SK-N-SH (cell line): ENCODE measurements at regions not wholly inside any gene's neighbourhood (a gene's known extent, or its start where the extent isn't known, plus 50 kb on each side); places are given as distances from the start of the nearest gene placed in this dataset.

ENCODE experiments used
- CHD2 ChIP-seq: fragments of 150-350 bp; IDR thresholded peaks from 2 replicates; pipeline ENCODE4 v1.6.1; 2018; ENCODE audit warnings: low read length; ENCODE audit not compliant: partially characterized antibody
- FOSL2 ChIP-seq: IDR thresholded peaks from 2 replicates; pipeline ENCODE4 v1.4.0; 2012; ENCODE audit warnings: low read depth, mild to moderate bottlenecking, moderate library complexity, borderline replicate concordance
- FOXJ3 ChIP-seq: sonication (generic); formaldehyde crosslinking; IDR thresholded peaks from 2 replicates; pipeline ENCODE4 v1.5.1; 2020; ENCODE audit warnings: mild to moderate bottlenecking, missing genetic modification reagents
- GATA2 ChIP-seq: sonication (generic); formaldehyde crosslinking; IDR thresholded peaks from 2 replicates; pipeline ENCODE4 v1.5.0; 2020; ENCODE audit warnings: mild to moderate bottlenecking, missing genetic modification reagents
- MXI1 ChIP-seq: IDR thresholded peaks from 2 replicates; pipeline ENCODE4 v1.6.1; 2012; ENCODE audit warnings: mild to moderate bottlenecking, low read depth, low read length, improper control_type of control experiment
- NRF1 ChIP-seq: IDR thresholded peaks from 2 replicates; pipeline ENCODE4 v1.6.1; 2012; ENCODE audit warnings: low read depth, mild to moderate bottlenecking, low read length
- POLR2AphosphoS5 ChIP-seq: IDR thresholded peaks from 2 replicates; pipeline ENCODE4 v1.6.1; 2012; ENCODE audit warnings: low read depth, low read length
- RXRA ChIP-seq: IDR thresholded peaks from 2 replicates; pipeline ENCODE4 v1.4.0; 2012; ENCODE audit warnings: low read depth, mild to moderate bottlenecking, borderline replicate concordance
- YY1 ChIP-seq: IDR thresholded peaks from 2 replicates; pipeline ENCODE4 v1.4.0; 2012; ENCODE audit warnings: low read depth, mild to moderate bottlenecking
- TF ChIP-seq, protein P1 (sequence below): fragments of 200-600 bp; sonication (generic); IDR thresholded peaks from 2 replicates; pipeline ENCODE4 v1.6.1; 2017; ENCODE audit warnings: antibody characterized with exemption, mild to moderate bottlenecking, moderate library complexity
- TF ChIP-seq, protein P2 (sequence below): IDR thresholded peaks from 2 replicates; pipeline ENCODE4 v1.4.0; 2012; ENCODE audit warnings: low read depth, borderline replicate concordance
- TF ChIP-seq, protein P3 (sequence below): IDR thresholded peaks from 2 replicates; pipeline ENCODE4 v1.4.0; 2012; ENCODE audit warnings: low read depth
- TF ChIP-seq, protein P4 (sequence below): fragments of 150-350 bp; IDR thresholded peaks from 2 replicates; pipeline ENCODE4 v1.6.1; 2016; ENCODE audit warnings: mild to moderate bottlenecking, low read depth, low read length
- TF ChIP-seq, protein P5 (sequence below): IDR thresholded peaks from 2 replicates; pipeline ENCODE4 v1.6.1; 2012; ENCODE audit warnings: mild to moderate bottlenecking, low read depth, low read length, moderate library complexity

DNA sequence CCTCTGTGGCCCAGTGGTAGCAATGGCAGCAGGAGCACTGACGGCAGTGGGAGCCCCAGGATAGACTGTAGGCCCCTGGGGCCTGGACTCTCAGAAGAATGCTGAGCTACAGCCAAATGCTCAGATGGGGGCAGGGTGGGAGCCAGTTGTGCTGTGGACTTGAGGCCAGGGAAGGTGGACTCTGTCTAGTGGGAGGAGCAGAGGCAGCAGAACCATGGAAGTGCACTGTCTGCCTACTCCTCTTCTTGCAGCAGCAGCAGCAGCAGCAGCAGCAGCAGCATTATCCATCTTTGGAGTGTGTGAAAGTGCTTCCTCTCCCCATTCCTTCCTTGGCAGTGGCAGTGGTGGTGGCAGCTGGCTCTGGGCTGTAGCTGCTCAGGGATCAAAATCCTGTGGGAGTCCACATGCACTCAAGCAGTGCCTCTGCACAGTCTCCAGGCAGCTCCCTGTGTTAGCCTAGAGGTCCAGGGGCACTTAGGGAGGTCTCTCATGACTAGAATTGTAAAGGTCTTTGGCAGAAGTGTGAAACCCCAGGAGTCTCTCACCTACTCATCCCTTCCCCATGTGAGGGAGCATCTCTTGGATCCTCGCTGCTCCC, 917.9 kb upstream of the B3GALT2 start:
- TF ChIP-seq NRF1 = no peak
- TF ChIP-seq, protein P1, sequence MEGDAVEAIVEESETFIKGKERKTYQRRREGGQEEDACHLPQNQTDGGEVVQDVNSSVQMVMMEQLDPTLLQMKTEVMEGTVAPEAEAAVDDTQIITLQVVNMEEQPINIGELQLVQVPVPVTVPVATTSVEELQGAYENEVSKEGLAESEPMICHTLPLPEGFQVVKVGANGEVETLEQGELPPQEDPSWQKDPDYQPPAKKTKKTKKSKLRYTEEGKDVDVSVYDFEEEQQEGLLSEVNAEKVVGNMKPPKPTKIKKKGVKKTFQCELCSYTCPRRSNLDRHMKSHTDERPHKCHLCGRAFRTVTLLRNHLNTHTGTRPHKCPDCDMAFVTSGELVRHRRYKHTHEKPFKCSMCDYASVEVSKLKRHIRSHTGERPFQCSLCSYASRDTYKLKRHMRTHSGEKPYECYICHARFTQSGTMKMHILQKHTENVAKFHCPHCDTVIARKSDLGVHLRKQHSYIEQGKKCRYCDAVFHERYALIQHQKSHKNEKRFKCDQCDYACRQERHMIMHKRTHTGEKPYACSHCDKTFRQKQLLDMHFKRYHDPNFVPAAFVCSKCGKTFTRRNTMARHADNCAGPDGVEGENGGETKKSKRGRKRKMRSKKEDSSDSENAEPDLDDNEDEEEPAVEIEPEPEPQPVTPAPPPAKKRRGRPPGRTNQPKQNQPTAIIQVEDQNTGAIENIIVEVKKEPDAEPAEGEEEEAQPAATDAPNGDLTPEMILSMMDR = no peak
- TF ChIP-seq POLR2AphosphoS5 = no peak
- no peak for TF ChIP-seq CHD2
- TF ChIP-seq, protein P2, sequence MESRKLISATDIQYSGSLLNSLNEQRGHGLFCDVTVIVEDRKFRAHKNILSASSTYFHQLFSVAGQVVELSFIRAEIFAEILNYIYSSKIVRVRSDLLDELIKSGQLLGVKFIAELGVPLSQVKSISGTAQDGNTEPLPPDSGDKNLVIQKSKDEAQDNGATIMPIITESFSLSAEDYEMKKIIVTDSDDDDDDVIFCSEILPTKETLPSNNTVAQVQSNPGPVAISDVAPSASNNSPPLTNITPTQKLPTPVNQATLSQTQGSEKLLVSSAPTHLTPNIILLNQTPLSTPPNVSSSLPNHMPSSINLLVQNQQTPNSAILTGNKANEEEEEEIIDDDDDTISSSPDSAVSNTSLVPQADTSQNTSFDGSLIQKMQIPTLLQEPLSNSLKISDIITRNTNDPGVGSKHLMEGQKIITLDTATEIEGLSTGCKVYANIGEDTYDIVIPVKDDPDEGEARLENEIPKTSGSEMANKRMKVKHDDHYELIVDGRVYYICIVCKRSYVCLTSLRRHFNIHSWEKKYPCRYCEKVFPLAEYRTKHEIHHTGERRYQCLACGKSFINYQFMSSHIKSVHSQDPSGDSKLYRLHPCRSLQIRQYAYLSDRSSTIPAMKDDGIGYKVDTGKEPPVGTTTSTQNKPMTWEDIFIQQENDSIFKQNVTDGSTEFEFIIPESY = no peak
- no peak for TF ChIP-seq MXI1
- TF ChIP-seq, protein P3, sequence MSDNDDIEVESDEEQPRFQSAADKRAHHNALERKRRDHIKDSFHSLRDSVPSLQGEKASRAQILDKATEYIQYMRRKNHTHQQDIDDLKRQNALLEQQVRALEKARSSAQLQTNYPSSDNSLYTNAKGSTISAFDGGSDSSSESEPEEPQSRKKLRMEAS = no peak
- TF ChIP-seq FOSL2 = no peak
- TF ChIP-seq GATA2 (CRISPR knock-in tag) = no peak
- no peak for TF ChIP-seq YY1
- TF ChIP-seq, protein P4, sequence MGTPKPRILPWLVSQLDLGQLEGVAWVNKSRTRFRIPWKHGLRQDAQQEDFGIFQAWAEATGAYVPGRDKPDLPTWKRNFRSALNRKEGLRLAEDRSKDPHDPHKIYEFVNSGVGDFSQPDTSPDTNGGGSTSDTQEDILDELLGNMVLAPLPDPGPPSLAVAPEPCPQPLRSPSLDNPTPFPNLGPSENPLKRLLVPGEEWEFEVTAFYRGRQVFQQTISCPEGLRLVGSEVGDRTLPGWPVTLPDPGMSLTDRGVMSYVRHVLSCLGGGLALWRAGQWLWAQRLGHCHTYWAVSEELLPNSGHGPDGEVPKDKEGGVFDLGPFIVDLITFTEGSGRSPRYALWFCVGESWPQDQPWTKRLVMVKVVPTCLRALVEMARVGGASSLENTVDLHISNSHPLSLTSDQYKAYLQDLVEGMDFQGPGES = no peak
- no peak for TF ChIP-seq RXRA
- TF ChIP-seq, protein P5, sequence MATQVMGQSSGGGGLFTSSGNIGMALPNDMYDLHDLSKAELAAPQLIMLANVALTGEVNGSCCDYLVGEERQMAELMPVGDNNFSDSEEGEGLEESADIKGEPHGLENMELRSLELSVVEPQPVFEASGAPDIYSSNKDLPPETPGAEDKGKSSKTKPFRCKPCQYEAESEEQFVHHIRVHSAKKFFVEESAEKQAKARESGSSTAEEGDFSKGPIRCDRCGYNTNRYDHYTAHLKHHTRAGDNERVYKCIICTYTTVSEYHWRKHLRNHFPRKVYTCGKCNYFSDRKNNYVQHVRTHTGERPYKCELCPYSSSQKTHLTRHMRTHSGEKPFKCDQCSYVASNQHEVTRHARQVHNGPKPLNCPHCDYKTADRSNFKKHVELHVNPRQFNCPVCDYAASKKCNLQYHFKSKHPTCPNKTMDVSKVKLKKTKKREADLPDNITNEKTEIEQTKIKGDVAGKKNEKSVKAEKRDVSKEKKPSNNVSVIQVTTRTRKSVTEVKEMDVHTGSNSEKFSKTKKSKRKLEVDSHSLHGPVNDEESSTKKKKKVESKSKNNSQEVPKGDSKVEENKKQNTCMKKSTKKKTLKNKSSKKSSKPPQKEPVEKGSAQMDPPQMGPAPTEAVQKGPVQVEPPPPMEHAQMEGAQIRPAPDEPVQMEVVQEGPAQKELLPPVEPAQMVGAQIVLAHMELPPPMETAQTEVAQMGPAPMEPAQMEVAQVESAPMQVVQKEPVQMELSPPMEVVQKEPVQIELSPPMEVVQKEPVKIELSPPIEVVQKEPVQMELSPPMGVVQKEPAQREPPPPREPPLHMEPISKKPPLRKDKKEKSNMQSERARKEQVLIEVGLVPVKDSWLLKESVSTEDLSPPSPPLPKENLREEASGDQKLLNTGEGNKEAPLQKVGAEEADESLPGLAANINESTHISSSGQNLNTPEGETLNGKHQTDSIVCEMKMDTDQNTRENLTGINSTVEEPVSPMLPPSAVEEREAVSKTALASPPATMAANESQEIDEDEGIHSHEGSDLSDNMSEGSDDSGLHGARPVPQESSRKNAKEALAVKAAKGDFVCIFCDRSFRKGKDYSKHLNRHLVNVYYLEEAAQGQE = no peak
- TF ChIP-seq FOXJ3 (CRISPR knock-in tag) = no peak
